ENCODE measurements at regions not wholly inside any gene's neighbourhood (a gene's known extent, or its start where the extent isn't known, plus 50 kb on each side); places are given as distances from the start of the nearest gene placed in this dataset.

DNA sequence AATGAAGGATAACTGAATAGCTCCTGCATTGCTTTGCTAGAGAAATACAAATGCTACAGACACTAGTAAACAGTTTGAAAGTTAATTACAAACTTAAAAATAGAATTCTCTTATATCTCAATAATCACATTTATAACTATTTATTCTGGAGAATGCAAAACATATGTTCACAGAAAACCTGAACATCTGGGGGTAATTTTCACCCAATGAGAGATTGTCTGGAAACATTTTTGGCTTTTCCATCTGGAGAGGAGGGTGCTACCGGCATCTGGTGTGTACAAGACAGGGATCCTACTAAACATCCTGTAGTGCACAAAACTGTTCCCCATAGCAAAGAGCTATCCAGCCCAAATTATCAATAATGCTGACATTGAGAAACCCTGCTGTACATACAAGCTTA is 378.4 kb upstream of the CHORDC1 start:
- H3K9me3 ChIP-seq (ENCODE audit: control insufficient read depth, insufficient read depth, low read depth, low read length): no peaks in the 10 kb centered on the region
- CTCF ChIA-PET: no interaction called here
- no peak overlapping the region for H3K4me3 ChIP-seq (ENCODE audit: low read depth, low read length)
- TF ChIP-seq ZXDB (tag by site-specific recombination; IDR thresholded peaks at IDR 0.05) (no peak), ZNF558 (tag by site-specific recombination; IDR thresholded peaks at IDR 0.05) (no peak), ZNF473 (tag by site-specific recombination; IDR thresholded peaks at IDR 0.05) (no peak), ZNF354C (tag by site-specific recombination; IDR thresholded peaks at IDR 0.05; ENCODE audit: borderline replicate concordance, low read depth) (no peak), ZNF266 (tag by site-specific recombination; IDR thresholded peaks at IDR 0.05; ENCODE audit: low read depth) (no peak), YY1 (tag by site-specific recombination; IDR thresholded peaks at IDR 0.05) (no peak), ZNF677 (tag by site-specific recombination; IDR thresholded peaks at IDR 0.05) (no peak), KLF1 (tag by site-specific recombination; IDR thresholded peaks at IDR 0.05) (no peak), ZNF521 (tag by site-specific recombination; IDR thresholded peaks at IDR 0.05) (no peak), ZNF133 (tag by site-specific recombination; IDR thresholded peaks at IDR 0.05) (no peak), REPIN1 (tag by site-specific recombination; IDR thresholded peaks at IDR 0.05; ENCODE audit: low read depth) (no peak), RBAK (tag by site-specific recombination; IDR thresholded peaks at IDR 0.05) (no peak), HOXD13 (CRISPR knock-in tag; IDR thresholded peaks at IDR 0.05; ENCODE audit: borderline replicate concordance) (no peak), ZNF514 (tag by site-specific recombination; IDR thresholded peaks at IDR 0.05) (no peak), SALL2 (tag by site-specific recombination; IDR thresholded peaks at IDR 0.05; ENCODE audit: borderline replicate concordance) (no peak)
- TF ChIP-seq, protein P1, sequence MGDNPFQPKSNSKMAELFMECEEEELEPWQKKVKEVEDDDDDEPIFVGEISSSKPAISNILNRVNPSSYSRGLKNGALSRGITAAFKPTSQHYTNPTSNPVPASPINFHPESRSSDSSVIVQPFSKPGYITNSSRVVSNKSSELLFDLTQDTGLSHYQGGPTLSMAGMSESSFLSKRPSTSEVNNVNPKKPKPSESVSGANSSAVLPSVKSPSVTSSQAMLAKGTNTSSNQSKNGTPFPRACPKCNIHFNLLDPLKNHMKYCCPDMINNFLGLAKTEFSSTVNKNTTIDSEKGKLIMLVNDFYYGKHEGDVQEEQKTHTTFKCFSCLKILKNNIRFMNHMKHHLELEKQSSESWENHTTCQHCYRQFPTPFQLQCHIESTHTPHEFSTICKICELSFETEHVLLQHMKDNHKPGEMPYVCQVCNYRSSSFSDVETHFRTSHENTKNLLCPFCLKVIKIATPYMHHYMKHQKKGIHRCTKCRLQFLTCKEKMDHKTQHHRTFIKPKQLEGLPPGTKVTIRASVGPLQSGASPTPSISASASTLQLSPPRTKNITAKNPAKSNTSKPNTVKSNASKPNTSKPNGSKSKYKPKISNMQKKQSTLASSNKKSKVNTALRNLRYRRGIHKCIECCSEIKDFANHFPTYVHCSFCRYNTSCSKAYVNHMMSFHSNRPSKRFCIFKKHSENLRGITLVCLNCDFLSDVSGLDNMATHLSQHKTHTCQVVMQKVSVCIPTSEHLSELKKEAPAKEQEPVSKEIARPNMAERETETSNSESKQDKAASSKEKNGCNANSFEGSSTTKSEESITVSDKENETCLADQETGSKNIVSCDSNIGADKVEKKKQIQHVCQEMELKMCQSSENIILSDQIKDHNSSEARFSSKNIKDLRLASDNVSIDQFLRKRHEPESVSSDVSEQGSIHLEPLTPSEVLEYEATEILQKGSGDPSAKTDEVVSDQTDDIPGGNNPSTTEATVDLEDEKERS (tag by site-specific recombination; IDR thresholded peaks at IDR 0.05): no peak
- TF ChIP-seq, protein P2, sequence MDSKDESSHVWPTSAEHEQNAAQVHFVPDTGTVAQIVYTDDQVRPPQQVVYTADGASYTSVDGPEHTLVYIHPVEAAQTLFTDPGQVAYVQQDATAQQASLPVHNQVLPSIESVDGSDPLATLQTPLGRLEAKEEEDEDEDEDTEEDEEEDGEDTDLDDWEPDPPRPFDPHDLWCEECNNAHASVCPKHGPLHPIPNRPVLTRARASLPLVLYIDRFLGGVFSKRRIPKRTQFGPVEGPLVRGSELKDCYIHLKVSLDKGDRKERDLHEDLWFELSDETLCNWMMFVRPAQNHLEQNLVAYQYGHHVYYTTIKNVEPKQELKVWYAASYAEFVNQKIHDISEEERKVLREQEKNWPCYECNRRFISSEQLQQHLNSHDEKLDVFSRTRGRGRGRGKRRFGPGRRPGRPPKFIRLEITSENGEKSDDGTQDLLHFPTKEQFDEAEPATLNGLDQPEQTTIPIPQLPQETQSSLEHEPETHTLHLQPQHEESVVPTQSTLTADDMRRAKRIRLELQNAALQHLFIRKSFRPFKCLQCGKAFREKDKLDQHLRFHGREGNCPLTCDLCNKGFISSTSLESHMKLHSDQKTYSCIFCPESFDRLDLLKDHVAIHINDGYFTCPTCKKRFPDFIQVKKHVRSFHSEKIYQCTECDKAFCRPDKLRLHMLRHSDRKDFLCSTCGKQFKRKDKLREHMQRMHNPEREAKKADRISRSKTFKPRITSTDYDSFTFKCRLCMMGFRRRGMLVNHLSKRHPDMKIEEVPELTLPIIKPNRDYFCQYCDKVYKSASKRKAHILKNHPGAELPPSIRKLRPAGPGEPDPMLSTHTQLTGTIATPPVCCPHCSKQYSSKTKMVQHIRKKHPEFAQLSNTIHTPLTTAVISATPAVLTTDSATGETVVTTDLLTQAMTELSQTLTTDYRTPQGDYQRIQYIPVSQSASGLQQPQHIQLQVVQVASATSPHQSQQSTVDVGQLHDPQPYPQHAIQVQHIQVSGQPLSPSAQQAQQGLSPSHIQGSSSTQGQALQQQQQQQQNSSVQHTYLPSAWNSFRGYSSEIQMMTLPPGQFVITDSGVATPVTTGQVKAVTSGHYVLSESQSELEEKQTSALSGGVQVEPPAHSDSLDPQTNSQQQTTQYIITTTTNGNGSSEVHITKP (tag by site-specific recombination; IDR thresholded peaks at IDR 0.05): no peak
- POLR2A ChIA-PET: no interaction called here
- no peak overlapping the region for H3K27ac ChIP-seq (ENCODE audit: extremely low read depth, low read depth, low read length)
- no peaks in the 10 kb centered on the region for H3K4me1 ChIP-seq (ENCODE audit: control insufficient read depth, insufficient read depth, low read length)
- no peaks in the 10 kb centered on the region for H3K36me3 ChIP-seq (ENCODE audit: control insufficient read depth in 2 of 2, insufficient read depth in 1 of 2, low read length in 2 of 2)

DNA sequence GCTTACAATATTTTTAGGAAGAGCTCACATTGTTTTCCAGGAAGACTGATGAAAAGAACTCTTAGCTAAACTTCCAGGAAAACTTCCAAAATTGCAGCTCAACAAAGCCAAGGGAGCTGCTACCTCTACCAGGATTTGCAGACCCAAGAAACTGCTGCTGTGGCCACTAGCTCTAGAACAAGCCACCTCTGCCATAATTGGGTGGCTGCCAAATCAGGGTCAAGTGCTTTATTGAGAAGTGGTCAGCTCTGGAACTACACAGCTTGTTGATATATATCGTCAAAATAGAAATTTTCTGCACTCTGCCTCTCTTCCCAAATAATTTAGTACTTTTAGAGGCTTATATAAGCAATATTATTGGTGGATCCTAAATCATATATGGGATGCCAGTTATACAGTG is 371.8 kb upstream of the CHORDC1 start:
- Histone ChIP-seq H3K9me3 (ENCODE audit: control insufficient read depth, insufficient read depth, low read depth, low read length) (no peaks in the 10 kb centered on the region), H3K4me3 (ENCODE audit: low read depth, low read length) (no peak overlapping the region), H3K4me1 (ENCODE audit: control insufficient read depth, insufficient read depth, low read length) (no peaks in the 10 kb centered on the region), H3K27ac (ENCODE audit: extremely low read depth, low read depth, low read length) (no peak overlapping the region), H3K36me3 (ENCODE audit: control insufficient read depth in 2 of 2, insufficient read depth in 1 of 2, low read length in 2 of 2) (no peaks in the 10 kb centered on the region)
- ChIA-PET CTCF (no interaction called here), POLR2A (no interaction called here)
- TF ChIP-seq, protein P3, sequence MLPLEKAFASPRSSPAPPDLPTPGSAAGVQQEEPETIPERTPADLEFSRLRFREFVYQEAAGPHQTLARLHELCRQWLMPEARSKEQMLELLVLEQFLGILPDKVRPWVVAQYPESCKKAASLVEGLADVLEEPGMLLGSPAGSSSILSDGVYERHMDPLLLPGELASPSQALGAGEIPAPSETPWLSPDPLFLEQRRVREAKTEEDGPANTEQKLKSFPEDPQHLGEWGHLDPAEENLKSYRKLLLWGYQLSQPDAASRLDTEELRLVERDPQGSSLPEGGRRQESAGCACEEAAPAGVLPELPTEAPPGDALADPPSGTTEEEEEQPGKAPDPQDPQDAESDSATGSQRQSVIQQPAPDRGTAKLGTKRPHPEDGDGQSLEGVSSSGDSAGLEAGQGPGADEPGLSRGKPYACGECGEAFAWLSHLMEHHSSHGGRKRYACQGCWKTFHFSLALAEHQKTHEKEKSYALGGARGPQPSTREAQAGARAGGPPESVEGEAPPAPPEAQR (tag by site-specific recombination; IDR thresholded peaks at IDR 0.05): no peak
- TF ChIP-seq ZNF423 (tag by site-specific recombination; IDR thresholded peaks at IDR 0.05) (no peak), SP7 (tag by site-specific recombination; IDR thresholded peaks at IDR 0.05) (no peak), ZNF311 (tag by site-specific recombination; IDR thresholded peaks at IDR 0.05; ENCODE audit: borderline replicate concordance) (no peak), ZNF621 (tag by site-specific recombination; IDR thresholded peaks at IDR 0.05) (no peak), SCRT2 (tag by site-specific recombination; IDR thresholded peaks at IDR 0.05) (no peak), ZNF571 (tag by site-specific recombination; IDR thresholded peaks at IDR 0.05) (no peak), ZNF223 (tag by site-specific recombination; IDR thresholded peaks at IDR 0.05) (no peak), ZNF670 (tag by site-specific recombination; IDR thresholded peaks at IDR 0.05; ENCODE audit: low read depth) (no peak)
- TF ChIP-seq, protein P4, sequence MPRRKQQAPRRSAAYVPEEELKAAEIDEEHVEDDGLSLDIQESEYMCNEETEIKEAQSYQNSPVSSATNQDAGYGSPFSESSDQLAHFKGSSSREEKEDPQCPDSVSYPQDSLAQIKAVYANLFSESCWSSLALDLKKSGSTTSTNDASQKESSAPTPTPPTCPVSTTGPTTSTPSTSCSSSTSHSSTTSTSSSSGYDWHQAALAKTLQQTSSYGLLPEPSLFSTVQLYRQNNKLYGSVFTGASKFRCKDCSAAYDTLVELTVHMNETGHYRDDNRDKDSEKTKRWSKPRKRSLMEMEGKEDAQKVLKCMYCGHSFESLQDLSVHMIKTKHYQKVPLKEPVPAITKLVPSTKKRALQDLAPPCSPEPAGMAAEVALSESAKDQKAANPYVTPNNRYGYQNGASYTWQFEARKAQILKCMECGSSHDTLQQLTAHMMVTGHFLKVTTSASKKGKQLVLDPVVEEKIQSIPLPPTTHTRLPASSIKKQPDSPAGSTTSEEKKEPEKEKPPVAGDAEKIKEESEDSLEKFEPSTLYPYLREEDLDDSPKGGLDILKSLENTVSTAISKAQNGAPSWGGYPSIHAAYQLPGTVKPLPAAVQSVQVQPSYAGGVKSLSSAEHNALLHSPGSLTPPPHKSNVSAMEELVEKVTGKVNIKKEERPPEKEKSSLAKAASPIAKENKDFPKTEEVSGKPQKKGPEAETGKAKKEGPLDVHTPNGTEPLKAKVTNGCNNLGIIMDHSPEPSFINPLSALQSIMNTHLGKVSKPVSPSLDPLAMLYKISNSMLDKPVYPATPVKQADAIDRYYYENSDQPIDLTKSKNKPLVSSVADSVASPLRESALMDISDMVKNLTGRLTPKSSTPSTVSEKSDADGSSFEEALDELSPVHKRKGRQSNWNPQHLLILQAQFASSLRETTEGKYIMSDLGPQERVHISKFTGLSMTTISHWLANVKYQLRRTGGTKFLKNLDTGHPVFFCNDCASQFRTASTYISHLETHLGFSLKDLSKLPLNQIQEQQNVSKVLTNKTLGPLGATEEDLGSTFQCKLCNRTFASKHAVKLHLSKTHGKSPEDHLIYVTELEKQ (tag by site-specific recombination; IDR thresholded peaks at IDR 0.05; ENCODE audit: borderline replicate concordance): no peak
